ENCODE measurements at regions not wholly inside any gene's neighbourhood (a gene's known extent, or its start where the extent isn't known, plus 50 kb on each side); places are given as distances from the start of the nearest gene placed in this dataset.
A peak's percentile ranks its signal among the peaks of the same experiment; 100 is the strongest.

DNA sequence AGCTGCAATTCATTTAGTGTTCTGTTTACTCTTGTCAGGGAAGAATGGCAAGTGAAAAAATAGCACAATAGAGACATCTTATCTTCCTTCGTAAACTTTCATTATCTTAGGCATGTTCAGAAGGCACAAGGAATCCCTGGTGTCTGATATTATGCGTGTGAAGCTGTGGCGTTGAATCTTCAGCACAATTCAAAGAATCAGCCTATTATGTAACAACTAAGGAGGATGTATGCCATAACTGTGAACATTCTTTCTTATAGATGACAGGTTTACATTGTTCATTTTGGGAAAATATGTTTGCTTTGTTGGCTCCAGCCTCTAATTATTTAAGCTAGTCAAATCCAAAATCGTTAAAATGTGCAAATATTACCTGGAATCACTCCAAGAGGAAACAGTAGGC lies 446.1 kb downstream of the ANXA1 start:
- Histone ChIP-seq H3K4me2 (no peak overlapping the region), H3K79me2 (ENCODE audit: low read depth) (no peaks in the 10 kb centered on the region), H3K4me1 (peaks cover 37% of the 10 kb centered on the region), H3K27ac (no peak overlapping the region), H2AFZ (replicated peaks) (no peak overlapping the region), H3K4me3 (no peak overlapping the region), H3K36me3 (no peaks in the 10 kb centered on the region), H3F3A (ENCODE audit: low read depth) (peaks cover 13% of the 10 kb centered on the region), H3K9ac (no peak overlapping the region), H4K20me1 (ENCODE audit: low read depth) (no peaks in the 10 kb centered on the region), H3K9me3 (ENCODE audit: low read depth) (no peaks in the 10 kb centered on the region), H3K27me3 (no peaks in the 10 kb centered on the region)
- no peak for DNase-seq (ENCODE audit: low spot score)
- TF ChIP-seq EZH2phosphoT487 (IDR thresholded peaks at IDR 0.05) (no peak), EZH2 (IDR thresholded peaks at IDR 0.05) (no peak)
- TF ChIP-seq, protein P1, sequence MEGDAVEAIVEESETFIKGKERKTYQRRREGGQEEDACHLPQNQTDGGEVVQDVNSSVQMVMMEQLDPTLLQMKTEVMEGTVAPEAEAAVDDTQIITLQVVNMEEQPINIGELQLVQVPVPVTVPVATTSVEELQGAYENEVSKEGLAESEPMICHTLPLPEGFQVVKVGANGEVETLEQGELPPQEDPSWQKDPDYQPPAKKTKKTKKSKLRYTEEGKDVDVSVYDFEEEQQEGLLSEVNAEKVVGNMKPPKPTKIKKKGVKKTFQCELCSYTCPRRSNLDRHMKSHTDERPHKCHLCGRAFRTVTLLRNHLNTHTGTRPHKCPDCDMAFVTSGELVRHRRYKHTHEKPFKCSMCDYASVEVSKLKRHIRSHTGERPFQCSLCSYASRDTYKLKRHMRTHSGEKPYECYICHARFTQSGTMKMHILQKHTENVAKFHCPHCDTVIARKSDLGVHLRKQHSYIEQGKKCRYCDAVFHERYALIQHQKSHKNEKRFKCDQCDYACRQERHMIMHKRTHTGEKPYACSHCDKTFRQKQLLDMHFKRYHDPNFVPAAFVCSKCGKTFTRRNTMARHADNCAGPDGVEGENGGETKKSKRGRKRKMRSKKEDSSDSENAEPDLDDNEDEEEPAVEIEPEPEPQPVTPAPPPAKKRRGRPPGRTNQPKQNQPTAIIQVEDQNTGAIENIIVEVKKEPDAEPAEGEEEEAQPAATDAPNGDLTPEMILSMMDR (IDR thresholded peaks at IDR 0.05), result no peak
- no peaks in the 10 kb centered on the region for H3K36me3 Mint-ChIP-seq
- H3K4me1 Mint-ChIP-seq, result peaks cover 27% of the 10 kb centered on the region
- no peaks in the 10 kb centered on the region for H3K27me3 Mint-ChIP-seq (ENCODE audit: insufficient read depth, low read depth)
- H3K4me3 Mint-ChIP-seq, result no peak overlapping the region
- H3K27ac Mint-ChIP-seq, result no peak overlapping the region
- no peaks in the 10 kb centered on the region for H3K9me3 Mint-ChIP-seq

GRCh38 chr9:73609381-73609780 lies 457.7 kb downstream of the ANXA1 start:
- H3F3A ChIP-seq (ENCODE audit: low read depth), result no peaks in the 10 kb centered on the region
- H3K36me3 ChIP-seq, result no peaks in the 10 kb centered on the region
- H3K4me3 Mint-ChIP-seq, result no peak overlapping the region
- no peaks in the 10 kb centered on the region for H3K27me3 ChIP-seq
- no peaks in the 10 kb centered on the region for H3K36me3 Mint-ChIP-seq
- TF ChIP-seq EZH2 (IDR thresholded peaks at IDR 0.05), result no peak
- no peak for TF ChIP-seq EZH2phosphoT487 (IDR thresholded peaks at IDR 0.05)
- TF ChIP-seq, protein P1 (IDR thresholded peaks at IDR 0.05), result no peak
- H3K27me3 Mint-ChIP-seq (ENCODE audit: insufficient read depth, low read depth), result no peaks in the 10 kb centered on the region
- H3K27ac ChIP-seq, result no peak overlapping the region
- no peaks in the 10 kb centered on the region for H3K79me2 ChIP-seq (ENCODE audit: low read depth)
- H3K4me2 ChIP-seq, result no peak overlapping the region
- H3K4me3 ChIP-seq, result no peak overlapping the region
- H3K27ac Mint-ChIP-seq, result no peak overlapping the region
- H2AFZ ChIP-seq (replicated peaks), result no peak overlapping the region
- H3K4me1 ChIP-seq, result no peaks in the 10 kb centered on the region
- H4K20me1 ChIP-seq (ENCODE audit: low read depth), result no peaks in the 10 kb centered on the region
- H3K9me3 Mint-ChIP-seq, result no peaks in the 10 kb centered on the region
- H3K4me1 Mint-ChIP-seq, result peaks cover 3% of the 10 kb centered on the region
- DNase-seq (ENCODE audit: low spot score), result no peak
- H3K9me3 ChIP-seq (ENCODE audit: low read depth), result no peaks in the 10 kb centered on the region
- no peak overlapping the region for H3K9ac ChIP-seq

GRCh38 chr9:73611032-73611431 lies 459.4 kb downstream of the ANXA1 start:
- H3K4me1 Mint-ChIP-seq, result peaks cover 3% of the 10 kb centered on the region
- H3K9me3 ChIP-seq (ENCODE audit: low read depth), result no peaks in the 10 kb centered on the region
- no peaks in the 10 kb centered on the region for H3K79me2 ChIP-seq (ENCODE audit: low read depth)
- no peaks in the 10 kb centered on the region for H3K27me3 Mint-ChIP-seq (ENCODE audit: insufficient read depth, low read depth)
- no peaks in the 10 kb centered on the region for H3K9me3 Mint-ChIP-seq
- peak overlapping the region; percentile 21 for H2AFZ ChIP-seq (replicated peaks)
- no peak overlapping the region for H3K27ac ChIP-seq
- no peak overlapping the region for H3K27ac Mint-ChIP-seq
- H3K9ac ChIP-seq, result no peak overlapping the region
- no peak overlapping the region for H3K4me3 Mint-ChIP-seq
- no peak overlapping the region for H3K4me2 ChIP-seq
- H3K36me3 Mint-ChIP-seq, result no peaks in the 10 kb centered on the region
- no peaks in the 10 kb centered on the region for H3K36me3 ChIP-seq
- TF ChIP-seq EZH2phosphoT487 (IDR thresholded peaks at IDR 0.05) (no peak), EZH2 (IDR thresholded peaks at IDR 0.05) (no peak)
- TF ChIP-seq, protein P1 (IDR thresholded peaks at IDR 0.05), result no peak
- H3K27me3 ChIP-seq, result no peaks in the 10 kb centered on the region
- H3F3A ChIP-seq (ENCODE audit: low read depth), result no peaks in the 10 kb centered on the region
- peaks cover 4% of the 10 kb centered on the region for H3K4me1 ChIP-seq
- H4K20me1 ChIP-seq (ENCODE audit: low read depth), result no peaks in the 10 kb centered on the region
- no peak for DNase-seq (ENCODE audit: low spot score)
- H3K4me3 ChIP-seq, result no peak overlapping the region
